ENCODE measurements at regions not wholly inside any gene's neighbourhood (a gene's known extent, or its start where the extent isn't known, plus 50 kb on each side); places are given as distances from the start of the nearest gene placed in this dataset.

DNA sequence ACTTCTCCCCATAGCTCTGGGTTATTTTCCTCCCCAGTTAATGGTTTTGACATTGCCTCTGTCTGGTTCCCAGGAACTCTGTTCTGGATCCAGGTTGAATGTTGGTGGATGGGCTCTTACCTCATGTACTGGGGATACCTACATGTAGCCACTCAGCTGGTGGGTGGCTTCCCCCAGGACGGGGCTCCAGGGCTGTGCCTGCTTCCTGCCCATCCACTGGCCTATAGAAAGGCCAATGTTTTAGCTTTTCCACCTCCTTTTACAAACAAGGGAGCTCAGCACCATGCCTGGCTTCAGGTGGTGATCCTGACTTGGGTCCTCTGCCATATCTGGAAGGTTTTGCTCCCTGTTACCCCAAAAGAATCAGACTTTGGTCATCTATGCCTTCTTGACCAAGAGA is 120.2 kb downstream of the AKAP11 start:
- TF ChIP-seq EZH2phosphoT487 (IDR thresholded peaks at IDR 0.05; ENCODE audit: low read depth): no peak
- TF ChIP-seq, protein P1, sequence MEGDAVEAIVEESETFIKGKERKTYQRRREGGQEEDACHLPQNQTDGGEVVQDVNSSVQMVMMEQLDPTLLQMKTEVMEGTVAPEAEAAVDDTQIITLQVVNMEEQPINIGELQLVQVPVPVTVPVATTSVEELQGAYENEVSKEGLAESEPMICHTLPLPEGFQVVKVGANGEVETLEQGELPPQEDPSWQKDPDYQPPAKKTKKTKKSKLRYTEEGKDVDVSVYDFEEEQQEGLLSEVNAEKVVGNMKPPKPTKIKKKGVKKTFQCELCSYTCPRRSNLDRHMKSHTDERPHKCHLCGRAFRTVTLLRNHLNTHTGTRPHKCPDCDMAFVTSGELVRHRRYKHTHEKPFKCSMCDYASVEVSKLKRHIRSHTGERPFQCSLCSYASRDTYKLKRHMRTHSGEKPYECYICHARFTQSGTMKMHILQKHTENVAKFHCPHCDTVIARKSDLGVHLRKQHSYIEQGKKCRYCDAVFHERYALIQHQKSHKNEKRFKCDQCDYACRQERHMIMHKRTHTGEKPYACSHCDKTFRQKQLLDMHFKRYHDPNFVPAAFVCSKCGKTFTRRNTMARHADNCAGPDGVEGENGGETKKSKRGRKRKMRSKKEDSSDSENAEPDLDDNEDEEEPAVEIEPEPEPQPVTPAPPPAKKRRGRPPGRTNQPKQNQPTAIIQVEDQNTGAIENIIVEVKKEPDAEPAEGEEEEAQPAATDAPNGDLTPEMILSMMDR (IDR thresholded peaks at IDR 0.05; ENCODE audit: low read depth, low read length): no peak

All from OCI-LY3 (cell line).